OCI-M1 (cell line): ENCODE measurements at regions not wholly inside any gene's neighbourhood (a gene's known extent, or its start where the extent isn't known, plus 50 kb on each side); places are given as distances from the start of the nearest gene placed in this dataset.
"Not testable (repeated sequence)": the region's sequence is repeated elsewhere in the genome, so short reads cannot be mapped to it uniquely, and the experiment has no call there.

ENCODE experiments used
- DNase-seq: peaks from one replicate; lab custom pipeline; 2025; lab: John Stamatoyannopoulos, UW

- DNase-seq = no peak
These were observed 1110.5 kb downstream of the TBC1D22A start for GRCh38 chr22:47872761-47873535.

GRCh38 chr22:47865626-47866025 lies 1103.2 kb downstream of the TBC1D22A start:
- DNase-seq = no peak

GRCh38 chr22:47862394-47862793 lies 1099.9 kb downstream of the TBC1D22A start:
- DNase-seq = no peak

GRCh38 chr22:47860907-47861306 lies 1098.5 kb downstream of the TBC1D22A start:
- DNase-seq = not testable (repeated sequence)

- no peak for DNase-seq
These were observed 1097.6 kb downstream of the TBC1D22A start for GRCh38 chr22:47859881-47860525.

GRCh38 chr22:47858773-47859306 lies 1096.4 kb downstream of the TBC1D22A start:
- DNase-seq = no peak

GRCh38 chr22:47854680-47855079 lies 1092.2 kb downstream of the TBC1D22A start:
- no peak for DNase-seq

GRCh38 chr22:47854251-47854650 lies 1091.8 kb downstream of the TBC1D22A start:
- no peak for DNase-seq

GRCh38 chr22:47853750-47854149 lies 1091.3 kb downstream of the TBC1D22A start:
- no peak for DNase-seq

- DNase-seq = no peak
These were observed 1089.1 kb downstream of the TBC1D22A start for GRCh38 chr22:47851586-47851985.

GRCh38 chr22:47850644-47851151 lies 1088.2 kb downstream of the TBC1D22A start:
- no peak for DNase-seq

GRCh38 chr22:47849576-47849975 lies 1087.1 kb downstream of the TBC1D22A start:
- DNase-seq = no peak

- no peak for DNase-seq
These were observed 1085.9 kb downstream of the TBC1D22A start for GRCh38 chr22:47848184-47848920.

GRCh38 chr22:47847131-47847890 lies 1084.9 kb downstream of the TBC1D22A start:
- no peak for DNase-seq

- no peak for DNase-seq
These were observed 1083.8 kb downstream of the TBC1D22A start for GRCh38 chr22:47846206-47846605.

- no peak for DNase-seq
These were observed 1079.7 kb downstream of the TBC1D22A start for GRCh38 chr22:47842119-47842518.

GRCh38 chr22:47841156-47841555 lies 1078.7 kb downstream of the TBC1D22A start:
- DNase-seq = no peak

GRCh38 chr22:47839595-47840227 lies 1077.3 kb downstream of the TBC1D22A start:
- no peak for DNase-seq

- DNase-seq = peak; percentile 54
These were observed 1075.3 kb downstream of the TBC1D22A start for GRCh38 chr22:47837703-47838102.

GRCh38 chr22:47836957-47837356 lies 1074.5 kb downstream of the TBC1D22A start:
- no peak for DNase-seq

GRCh38 chr22:47835726-47836125 lies 1073.3 kb downstream of the TBC1D22A start:
- DNase-seq = no peak
